ENCODE measurements at regions not wholly inside any gene's neighbourhood (a gene's known extent, or its start where the extent isn't known, plus 50 kb on each side); places are given as distances from the start of the nearest gene placed in this dataset.

GRCh38 chr12:12020762-12021161 is 50.0 kb upstream of the BCL2L14 start:
- no peak for ATAC-seq
- no peak for TF ChIP-seq PPARA (CRISPR knock-in tag; IDR thresholded peaks at IDR 0.05; ENCODE audit: borderline replicate concordance)
- TF ChIP-seq ZNF70 (CRISPR knock-in tag; IDR thresholded peaks at IDR 0.05): no peak
- TF ChIP-seq ZNF8 (CRISPR knock-in tag; IDR thresholded peaks at IDR 0.05): no peak
- no peak for TF ChIP-seq BACH2 (CRISPR knock-in tag; IDR thresholded peaks at IDR 0.05; ENCODE audit: borderline replicate concordance)
- TF ChIP-seq ARNTL (CRISPR knock-in tag; IDR thresholded peaks at IDR 0.05; ENCODE audit: borderline replicate concordance, low read depth): no peak
- no peak for TF ChIP-seq GLIS3 (CRISPR knock-in tag; IDR thresholded peaks at IDR 0.05)
- TF ChIP-seq PATZ1 (CRISPR knock-in tag; IDR thresholded peaks at IDR 0.05; ENCODE audit: borderline replicate concordance): no peak
- TF ChIP-seq RARB (CRISPR knock-in tag; IDR thresholded peaks at IDR 0.05): no peak
- no peak for TF ChIP-seq OSR1 (CRISPR knock-in tag; IDR thresholded peaks at IDR 0.05)
- TF ChIP-seq ZFP3 (CRISPR knock-in tag; IDR thresholded peaks at IDR 0.05): no peak
- TF ChIP-seq TSHZ2 (CRISPR knock-in tag; IDR thresholded peaks at IDR 0.05): no peak
- no peak for TF ChIP-seq TCF4 (CRISPR knock-in tag; IDR thresholded peaks at IDR 0.05; ENCODE audit: borderline replicate concordance)
- no peak for TF ChIP-seq CSDC2 (CRISPR knock-in tag; IDR thresholded peaks at IDR 0.05)
- TF ChIP-seq CSRNP3 (CRISPR knock-in tag; IDR thresholded peaks at IDR 0.05): no peak
- no peak for TF ChIP-seq ZFP30 (CRISPR knock-in tag; IDR thresholded peaks at IDR 0.05)
- no peak for TF ChIP-seq SNAI2 (CRISPR knock-in tag; IDR thresholded peaks at IDR 0.05)
- no peak for TF ChIP-seq POU6F1 (CRISPR knock-in tag; IDR thresholded peaks at IDR 0.05; ENCODE audit: borderline replicate concordance, low read depth)
- no peak for TF ChIP-seq CREB5 (CRISPR knock-in tag; IDR thresholded peaks at IDR 0.05; ENCODE audit: low read depth)
- no peak for TF ChIP-seq TOX (CRISPR knock-in tag; IDR thresholded peaks at IDR 0.05; ENCODE audit: borderline replicate concordance)

Measured in SK-N-SH treated with all-trans-retinoic acid at 6 μM for 48 hours (cell line).